ENCODE measurements at regions not wholly inside any gene's neighbourhood (a gene's known extent, or its start where the extent isn't known, plus 50 kb on each side); places are given as distances from the start of the nearest gene placed in this dataset.

DNA sequence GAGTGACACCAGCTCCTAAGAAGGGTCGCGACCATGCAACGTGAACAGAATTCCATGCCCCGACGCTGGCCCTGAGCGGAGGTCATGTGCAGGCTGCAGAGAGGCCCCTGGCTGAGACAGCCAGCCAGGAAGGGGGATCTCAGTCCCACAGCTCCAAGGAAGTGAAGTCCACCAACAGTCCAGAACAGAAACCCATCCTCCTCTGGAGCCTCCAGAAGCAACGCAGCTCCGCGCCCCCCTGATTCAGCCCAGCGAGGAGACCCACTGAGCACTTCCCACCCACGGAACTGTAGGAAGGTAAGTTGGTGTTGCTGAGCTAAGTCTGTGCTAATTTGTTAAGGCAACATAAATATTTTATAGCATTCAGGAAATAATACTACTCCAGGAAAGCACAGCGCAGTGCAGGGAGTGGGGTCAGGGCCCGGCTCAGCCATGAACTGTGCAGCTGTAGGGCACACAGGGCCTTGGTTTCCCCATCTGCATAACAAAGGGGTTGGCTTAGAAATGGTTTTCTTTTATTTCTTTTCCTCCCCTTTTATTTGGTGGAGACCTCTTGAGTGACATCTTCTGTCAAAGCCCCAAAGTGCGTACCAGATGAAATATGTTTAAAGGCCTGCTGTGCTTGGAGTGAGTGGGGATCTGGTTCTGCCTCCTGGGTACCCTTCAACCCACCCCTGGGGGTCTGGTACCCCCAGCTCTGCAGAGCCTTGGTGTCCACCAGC is 241.1 kb upstream of the PMEPA1 start:
- Mint-ChIP-seq H3K27ac (no peak overlapping the region), H3K4me1 (no peaks in the 10 kb centered on the region), H3K27me3 (no peaks in the 10 kb centered on the region), H3K4me3 (no peak overlapping the region), H3K9me3 (peaks cover 0 to 27% of the 10 kb centered on the region in 2 donors)
- DNase-seq (no peak), ATAC-seq (no peak)

DNA sequence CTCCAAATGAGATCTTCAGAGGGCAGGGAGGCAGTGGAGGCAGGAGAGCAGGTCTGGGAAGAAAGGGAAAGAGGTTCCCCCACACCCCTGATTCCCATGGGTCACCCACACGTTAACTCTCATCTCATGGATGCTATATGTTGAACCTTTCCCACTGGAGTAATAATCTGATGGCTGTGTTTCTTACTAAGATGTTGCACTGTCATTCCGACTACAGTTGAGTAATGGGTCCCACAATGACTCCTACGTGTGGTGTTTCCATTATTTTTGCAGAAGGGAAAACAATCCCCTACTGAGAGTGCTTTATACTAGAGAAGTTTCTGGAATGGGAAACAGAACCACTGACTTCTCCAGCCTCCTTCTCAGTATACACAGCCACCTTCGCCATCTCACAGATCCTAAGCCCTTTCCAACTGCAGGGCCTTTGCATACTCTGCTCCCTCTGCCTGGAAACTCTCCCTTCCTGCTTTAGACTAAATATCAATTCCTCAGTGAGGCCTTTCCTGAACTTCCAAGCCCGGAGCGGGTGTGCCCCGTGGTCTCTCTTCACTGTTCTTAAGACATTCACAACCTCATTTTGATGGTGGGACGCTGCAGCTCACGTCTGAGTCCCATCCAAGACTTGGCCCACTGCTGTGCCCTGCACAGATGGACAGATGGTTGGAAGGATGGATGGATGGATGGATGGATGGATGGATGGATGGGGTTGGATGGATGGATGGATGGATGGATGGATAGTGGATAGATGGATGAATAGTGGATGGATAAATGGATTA is 238.6 kb upstream of the PMEPA1 start:
- Mint-ChIP-seq H3K27ac (no peak overlapping the region), H3K9me3 (peaks cover 0 to 11% of the 10 kb centered on the region in 2 donors), H3K4me3 (no peak overlapping the region), H3K27me3 (no peaks in the 10 kb centered on the region), H3K4me1 (no peaks in the 10 kb centered on the region)
- DNase-seq (no peak), ATAC-seq (no peak)

DNA sequence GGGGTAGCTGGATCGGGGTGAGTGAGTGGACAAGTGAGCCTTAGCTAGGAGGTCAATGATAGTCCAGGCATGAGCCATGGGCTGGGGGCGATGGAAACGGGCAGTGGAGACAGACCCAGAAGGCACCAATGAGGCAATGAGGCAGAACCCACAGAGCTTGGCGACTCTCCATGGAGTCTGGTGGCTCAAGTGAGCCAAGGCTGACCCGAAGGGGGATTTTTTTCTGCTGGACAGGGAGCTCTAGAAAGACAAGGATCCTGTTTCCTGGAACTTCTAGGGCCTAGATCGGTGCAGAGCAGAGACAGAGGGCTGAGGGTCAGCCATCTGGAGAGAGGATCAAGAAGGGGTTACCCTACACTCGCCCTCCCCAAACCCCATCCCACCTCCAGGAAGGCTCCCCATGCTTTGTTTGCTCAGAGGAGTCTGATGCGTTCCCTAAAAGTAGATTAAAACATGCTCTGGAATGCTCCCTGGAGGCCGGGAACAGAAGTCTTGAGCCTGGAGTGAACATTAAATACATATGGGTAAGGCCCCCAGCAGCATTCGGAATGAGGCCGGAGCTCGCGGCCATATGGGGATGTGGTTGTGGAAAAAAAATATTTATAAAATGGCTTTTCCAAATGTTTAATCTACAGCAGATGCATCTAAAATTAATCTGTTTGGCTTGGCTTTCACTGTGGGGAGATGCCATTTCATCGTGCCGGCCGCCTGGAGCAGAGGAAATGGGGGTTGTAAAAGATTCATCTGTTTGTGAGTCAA is 237.8 kb upstream of the PMEPA1 start:
- no peak overlapping the region for H3K4me3 Mint-ChIP-seq
- H3K27ac Mint-ChIP-seq = no peak overlapping the region
- DNase-seq (no peak), ATAC-seq (no peak)
- H3K27me3 Mint-ChIP-seq = no peaks in the 10 kb centered on the region
- no peaks in the 10 kb centered on the region for H3K4me1 Mint-ChIP-seq
- H3K9me3 Mint-ChIP-seq = peaks cover 0 to 11% of the 10 kb centered on the region in 2 donors

DNA sequence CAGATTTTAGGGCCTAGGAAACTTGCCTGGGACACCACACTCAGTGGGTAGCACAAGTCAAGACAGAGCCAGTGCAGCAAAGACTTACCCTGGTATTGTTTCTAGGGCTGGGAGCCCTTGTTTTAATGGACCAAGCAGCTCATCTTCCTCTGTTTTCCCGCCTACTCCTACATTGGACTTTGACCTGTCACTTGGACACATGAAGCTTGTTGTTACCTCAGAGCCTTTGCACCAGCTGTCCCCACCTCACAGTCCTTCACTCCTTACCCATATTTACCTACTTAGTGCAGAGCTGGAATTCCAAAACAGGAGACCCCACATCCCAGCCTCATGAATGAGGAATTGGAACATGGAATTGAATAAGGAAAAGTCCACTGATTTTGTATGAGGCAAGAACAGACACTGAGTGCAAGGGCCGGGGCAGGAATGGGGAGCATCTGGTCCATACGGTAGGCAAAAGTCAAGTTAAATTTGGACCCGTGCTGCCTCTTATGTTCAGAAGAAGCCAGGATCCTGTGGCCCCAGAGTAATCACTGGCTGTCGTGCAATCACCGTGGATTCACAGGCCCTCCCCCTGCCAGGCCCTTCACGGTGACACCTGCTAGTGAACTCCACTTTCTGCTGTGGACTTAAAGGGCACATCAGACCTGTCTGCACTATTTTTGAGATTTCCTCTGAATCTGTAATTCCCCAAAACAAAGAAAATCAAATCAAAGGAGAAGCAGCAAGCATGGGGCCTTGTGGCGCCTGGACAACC is 236.9 kb upstream of the PMEPA1 start:
- Mint-ChIP-seq H3K9me3 (peaks cover 0 to 11% of the 10 kb centered on the region in 2 donors), H3K4me1 (no peaks in the 10 kb centered on the region), H3K27ac (no peak overlapping the region), H3K4me3 (no peak overlapping the region), H3K27me3 (peaks cover 4% of the 10 kb centered on the region)
- ATAC-seq (no peak), DNase-seq (no peak)

DNA sequence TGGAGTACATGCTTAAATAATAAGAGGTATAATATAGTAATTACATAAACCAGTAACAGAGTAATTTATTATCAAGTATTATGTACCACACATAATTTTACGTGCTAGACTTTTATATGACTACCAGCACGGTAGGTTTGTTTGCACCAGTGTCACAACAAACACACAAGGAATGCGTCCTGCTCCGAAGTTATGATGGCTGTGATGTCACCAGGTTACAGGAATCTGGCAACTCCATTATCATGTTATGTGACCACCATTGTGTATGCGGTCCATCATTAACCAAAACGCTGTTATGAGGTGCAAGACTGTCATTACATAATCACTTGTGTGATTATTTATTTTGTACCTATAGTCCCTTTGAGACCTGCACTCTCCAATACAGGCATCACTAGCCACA is 235.2 kb upstream of the PMEPA1 start:
- H3K27me3 Mint-ChIP-seq = peaks cover 7% of the 10 kb centered on the region
- no peaks in the 10 kb centered on the region for H3K4me1 Mint-ChIP-seq
- ATAC-seq (no peak), DNase-seq (no peak)
- no peak overlapping the region for H3K27ac Mint-ChIP-seq
- no peak overlapping the region for H3K4me3 Mint-ChIP-seq
- H3K9me3 Mint-ChIP-seq = peaks cover 0 to 11% of the 10 kb centered on the region in 2 donors

DNA sequence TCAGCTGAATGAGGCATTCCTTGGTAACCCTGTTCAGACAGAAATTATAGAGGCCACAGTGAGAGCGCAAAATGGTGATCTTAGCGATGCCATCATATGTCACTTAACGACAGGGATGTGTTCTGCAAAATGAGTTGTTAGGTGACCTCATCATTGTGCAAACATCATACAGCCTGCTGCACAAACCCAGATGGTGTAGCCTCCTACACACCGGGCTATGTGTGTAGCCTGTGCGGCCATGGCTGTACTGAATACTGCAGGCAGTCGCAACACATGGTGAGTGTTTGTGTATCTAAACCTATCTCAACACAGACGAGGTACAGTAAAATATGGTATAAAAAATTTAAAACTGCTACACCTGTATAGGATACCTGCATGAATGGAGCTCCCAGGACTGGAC is 234.1 kb upstream of the PMEPA1 start:
- no peak overlapping the region for H3K27ac Mint-ChIP-seq

DNA sequence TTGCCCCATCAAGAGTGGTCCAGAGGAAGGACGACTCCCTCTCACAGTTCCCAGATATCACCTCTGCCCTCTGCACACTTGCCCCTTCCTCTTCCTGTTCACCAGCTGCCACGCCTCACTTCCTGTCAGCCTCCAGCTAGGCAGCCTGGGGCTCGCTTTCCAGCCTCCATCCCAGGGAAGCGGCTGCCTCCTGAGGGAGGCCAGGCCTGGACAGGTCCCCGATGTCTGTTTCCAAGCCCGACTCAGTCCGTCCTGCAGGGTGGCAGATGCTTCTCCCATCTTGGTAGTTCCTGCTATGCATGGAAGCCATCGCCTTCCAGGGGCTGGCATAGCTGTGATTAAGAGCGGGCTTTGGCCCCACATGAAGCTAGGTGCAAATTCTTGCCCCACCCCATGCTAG is 233.5 kb upstream of the PMEPA1 start:
- no peak for ATAC-seq
- no peak for DNase-seq
- H3K9me3 Mint-ChIP-seq = no peaks in the 10 kb centered on the region
- peaks cover 7% of the 10 kb centered on the region for H3K27me3 Mint-ChIP-seq
- no peaks in the 10 kb centered on the region for H3K4me1 Mint-ChIP-seq
- H3K27ac Mint-ChIP-seq = no peak overlapping the region
- H3K4me3 Mint-ChIP-seq = no peak overlapping the region

More for the DNA sequence above, 234.1 kb upstream of the PMEPA1 start:
- Mint-ChIP-seq H3K27me3 (peaks cover 7% of the 10 kb centered on the region), H3K9me3 (peaks cover 0 to 6% of the 10 kb centered on the region in 2 donors), H3K4me3 (no peak overlapping the region), H3K4me1 (no peaks in the 10 kb centered on the region)
- DNase-seq (no peak), ATAC-seq (no peak)

DNA sequence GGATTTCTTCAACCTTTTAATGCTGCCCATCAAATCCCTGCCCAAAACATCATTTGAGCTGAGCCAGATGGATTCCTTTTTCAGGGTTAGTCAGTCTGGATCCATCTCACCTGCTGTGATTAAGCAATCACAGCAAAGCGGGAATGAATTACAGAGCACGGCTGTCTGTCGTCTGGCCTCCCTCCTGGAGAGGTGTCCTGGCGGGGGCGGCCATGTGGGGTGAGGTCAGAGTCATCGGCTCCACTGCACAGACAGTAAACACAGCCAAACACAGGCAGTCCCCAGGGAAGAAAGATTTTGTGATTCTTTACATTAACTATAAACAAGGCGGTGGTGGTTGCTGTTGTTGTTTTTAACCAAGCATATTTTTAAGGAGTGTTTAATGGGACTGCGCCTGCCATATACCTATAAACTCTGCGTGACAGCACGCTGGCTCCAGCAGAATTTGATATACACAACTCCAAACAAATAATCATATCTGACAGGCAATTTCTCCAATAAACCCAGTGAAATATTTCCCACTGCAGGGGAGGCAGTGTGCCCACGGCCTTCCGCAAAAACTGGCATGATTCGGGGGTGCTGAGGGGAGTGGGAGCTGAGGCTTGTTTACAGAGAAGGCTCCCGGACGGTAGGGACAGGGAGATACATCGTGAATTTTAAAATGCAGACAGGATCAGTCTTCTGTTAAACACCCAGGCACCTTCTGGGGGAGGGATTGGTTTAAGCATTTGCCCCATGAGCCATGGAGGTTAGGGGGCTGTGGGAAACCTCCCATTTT is 232.0 kb upstream of the PMEPA1 start:
- DNase-seq (no peak), ATAC-seq (no peak)
- Mint-ChIP-seq H3K9me3 (no peaks in the 10 kb centered on the region), H3K27ac (no peak overlapping the region), H3K4me3 (no peak overlapping the region), H3K4me1 (no peaks in the 10 kb centered on the region), H3K27me3 (peaks cover 15% of the 10 kb centered on the region)

DNA sequence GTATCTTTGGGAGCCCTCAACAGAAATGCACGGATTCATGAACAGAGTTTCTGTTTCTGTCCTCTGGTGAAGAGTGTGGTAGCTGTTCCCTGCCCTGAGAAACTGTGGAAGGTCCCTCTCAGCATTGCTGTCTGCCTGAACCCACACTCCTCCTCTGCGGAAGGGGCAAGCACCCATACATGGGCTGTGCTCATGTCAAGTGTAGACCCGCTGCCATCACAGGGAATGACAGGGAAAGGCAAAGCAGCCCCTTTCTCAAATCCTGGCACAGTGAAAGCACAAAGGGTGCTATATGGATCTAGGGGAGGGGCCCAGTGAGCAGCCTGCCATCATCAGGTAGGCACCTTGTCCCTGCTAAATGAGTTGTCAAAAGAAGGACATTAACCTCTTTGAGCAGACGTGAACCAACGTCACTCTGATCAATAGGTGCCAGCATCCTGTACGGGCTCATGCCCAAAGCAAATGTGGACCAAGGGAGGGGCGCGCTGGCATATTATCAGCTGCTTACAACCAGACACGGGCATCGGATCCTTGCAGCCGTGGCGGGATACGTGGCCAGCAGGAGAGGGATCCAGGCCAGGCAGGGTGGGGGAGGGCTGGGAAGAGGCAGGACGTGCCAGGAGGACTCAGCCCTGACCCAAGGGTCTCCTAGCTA is 231.2 kb upstream of the PMEPA1 start:
- Mint-ChIP-seq H3K27ac (peak overlapping the region in 1 of 2 donors; percentile 71), H3K9me3 (no peaks in the 10 kb centered on the region), H3K27me3 (peaks cover 15% of the 10 kb centered on the region), H3K4me1 (no peaks in the 10 kb centered on the region), H3K4me3 (no peak overlapping the region)
- DNase-seq (no peak), ATAC-seq (no peak)

DNA sequence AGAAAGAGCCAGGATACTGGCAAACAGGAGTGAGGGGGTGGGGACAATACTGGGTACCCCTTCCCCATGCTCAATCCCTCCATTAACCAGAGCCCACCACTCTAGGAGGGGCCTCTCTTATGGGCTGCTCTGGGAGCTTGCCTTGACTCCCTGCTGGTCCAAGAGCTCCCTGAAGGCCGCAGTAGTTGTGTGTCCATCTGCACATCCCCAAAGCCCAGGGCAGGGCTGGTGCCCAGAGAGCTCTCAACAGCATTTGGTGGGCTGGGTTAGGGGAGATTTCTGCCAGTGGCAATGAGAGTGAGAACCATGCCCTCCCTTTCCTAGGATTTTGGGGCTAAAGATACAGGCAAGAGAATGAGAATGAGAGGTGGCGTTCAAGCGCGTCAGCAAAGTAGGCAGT is 230.6 kb upstream of the PMEPA1 start:
- H3K9me3 Mint-ChIP-seq = no peaks in the 10 kb centered on the region
- no peaks in the 10 kb centered on the region for H3K4me1 Mint-ChIP-seq
- no peak for ATAC-seq
- no peak overlapping the region for H3K27ac Mint-ChIP-seq
- peaks cover 15% of the 10 kb centered on the region for H3K27me3 Mint-ChIP-seq
- no peak for DNase-seq
- no peak overlapping the region for H3K4me3 Mint-ChIP-seq

DNA sequence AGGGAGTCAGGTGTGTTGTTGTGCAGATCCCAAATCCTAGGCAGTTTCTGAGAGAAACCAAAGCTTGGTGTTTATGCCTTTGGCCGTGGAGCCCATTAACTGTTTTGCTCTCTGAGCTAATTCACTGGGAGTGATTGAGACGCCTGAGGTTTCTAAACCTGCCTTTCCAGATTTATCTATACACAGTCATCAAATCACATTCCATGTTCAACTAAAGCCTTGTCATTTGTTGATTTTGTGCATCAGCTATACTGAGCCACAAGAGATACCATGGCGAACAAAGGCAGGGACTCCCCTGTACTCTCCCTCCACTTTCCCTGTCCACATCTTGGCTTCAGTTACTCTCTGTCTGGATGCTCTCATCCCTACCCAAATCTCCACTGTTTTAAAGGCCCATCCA is 229.7 kb upstream of the PMEPA1 start:
- no peaks in the 10 kb centered on the region for H3K4me1 Mint-ChIP-seq
- no peak overlapping the region for H3K4me3 Mint-ChIP-seq
- no peak overlapping the region for H3K27ac Mint-ChIP-seq
- ATAC-seq (no peak), DNase-seq (no peak)
- H3K27me3 Mint-ChIP-seq = peaks cover 15% of the 10 kb centered on the region
- no peaks in the 10 kb centered on the region for H3K9me3 Mint-ChIP-seq

DNA sequence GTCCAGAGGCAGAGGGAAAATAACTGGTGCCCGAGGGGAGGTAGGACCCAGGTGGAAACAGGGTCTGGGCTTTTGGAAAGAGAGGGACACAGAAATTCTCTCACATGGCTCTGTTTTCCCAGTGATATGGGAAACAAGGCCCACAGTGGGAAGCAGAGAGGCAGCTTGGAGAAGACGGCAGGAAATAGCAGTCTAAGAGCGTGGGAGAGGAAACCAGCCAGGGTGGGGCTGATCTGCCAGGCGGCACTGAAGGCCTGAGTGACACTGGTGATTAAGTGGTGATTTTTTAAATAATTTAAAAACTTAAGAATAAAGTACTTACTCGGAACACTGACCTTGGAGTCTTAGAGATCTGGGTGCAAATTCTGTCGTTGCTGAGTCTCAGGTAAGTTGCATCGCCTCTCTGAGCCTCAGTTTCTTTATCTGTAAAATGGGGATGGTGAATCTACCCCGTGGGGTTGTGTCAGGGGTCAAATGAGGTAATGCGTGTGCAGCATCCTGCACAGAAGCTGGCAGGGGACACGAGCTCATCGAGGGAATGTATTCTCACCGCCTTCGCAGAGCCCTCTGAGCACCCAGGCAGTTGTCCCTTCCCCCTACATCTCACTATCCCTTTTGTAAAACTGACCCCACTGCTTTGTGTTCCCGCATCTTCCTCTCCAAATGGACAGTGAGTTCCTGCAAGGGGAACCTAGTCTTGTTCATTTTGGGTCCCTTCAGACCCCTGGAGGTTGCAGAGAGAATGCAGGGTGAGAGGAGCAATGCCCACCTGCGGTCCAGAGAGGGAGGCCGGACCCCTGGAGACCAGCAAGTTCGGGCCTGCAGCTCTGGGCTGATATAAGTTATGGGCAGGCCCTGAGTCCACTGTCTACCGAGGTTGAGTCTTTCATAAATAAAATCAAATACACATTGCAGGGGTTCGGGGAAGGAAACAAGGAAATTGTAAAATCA is 228.6 kb upstream of the PMEPA1 start:
- Mint-ChIP-seq H3K4me1 (no peaks in the 10 kb centered on the region), H3K27me3 (peaks cover 15% of the 10 kb centered on the region), H3K27ac (no peak overlapping the region), H3K9me3 (no peaks in the 10 kb centered on the region), H3K4me3 (no peak overlapping the region)
- DNase-seq (no peak), ATAC-seq (no peak)

DNA sequence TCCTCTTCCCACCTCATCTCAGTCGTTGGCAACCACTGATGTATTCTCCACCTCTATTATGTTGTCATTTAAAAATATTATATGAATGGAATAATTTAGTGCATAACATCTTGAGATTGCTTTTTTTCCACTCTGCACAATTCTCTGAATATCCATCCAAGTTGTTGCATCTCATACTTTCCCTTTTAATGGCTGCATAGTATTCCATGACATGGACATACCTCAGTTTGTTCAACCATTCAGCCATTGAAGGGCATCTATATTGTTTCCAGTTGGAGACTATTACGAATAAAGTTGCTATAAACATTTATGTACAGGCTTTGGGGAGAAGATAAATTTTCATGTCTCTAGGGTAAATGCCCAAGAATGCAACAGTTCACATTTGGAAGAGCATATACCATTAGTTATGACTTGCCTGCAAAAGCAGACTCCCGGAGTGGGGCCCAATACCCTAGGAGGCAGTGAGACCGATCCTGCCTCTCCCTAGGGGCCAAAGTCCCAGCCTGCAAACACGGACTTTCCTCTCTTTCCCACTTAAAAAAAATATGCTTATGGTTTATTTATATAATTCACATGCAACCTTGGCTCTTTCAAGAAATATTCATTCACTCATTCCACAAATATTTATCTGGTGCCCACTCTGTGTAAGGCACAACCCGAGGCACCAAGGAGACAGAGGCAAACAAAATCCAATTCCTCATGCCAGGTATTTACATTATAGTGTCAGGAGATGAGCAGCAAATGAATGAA is 227.0 kb upstream of the PMEPA1 start:
- no peak overlapping the region for H3K27ac Mint-ChIP-seq
- ATAC-seq = no peak
- H3K4me3 Mint-ChIP-seq = no peak overlapping the region
- peaks cover 12% of the 10 kb centered on the region for H3K27me3 Mint-ChIP-seq
- no peaks in the 10 kb centered on the region for H3K4me1 Mint-ChIP-seq
- no peak for DNase-seq
- H3K9me3 Mint-ChIP-seq = no peaks in the 10 kb centered on the region

All from stimulated activated naive CD8-positive, alpha-beta T cell treated with anti-CD3 and anti-CD28 coated beads, Interleukin-15, amount 100 ng/mL, for 72 hours (primary cell).